RWPE2 (cell line): ENCODE measurements at regions not wholly inside any gene's neighbourhood (a gene's known extent, or its start where the extent isn't known, plus 50 kb on each side); places are given as distances from the start of the nearest gene placed in this dataset.

ENCODE experiments used
- ATAC-seq: fragments of 200-7000 bp; cut with Tn5 transposase; 3 replicates; pipeline ENCODE4 v1.9.1; 2021; ENCODE audit warnings: low read depth
- DNase-seq: peaks from one replicate; pipeline ENCODE4 v3.0.0-alpha.2; 2020; ENCODE audit warnings: low spot score
- H3K27ac ChIP-seq: fragments of 450-650 bp; 2 replicates; pipeline ENCODE4 v1.5.1; 2017; ENCODE audit warnings: mild to moderate bottlenecking; ENCODE audit not compliant: poor library complexity, severe bottlenecking
- H3K27me3 ChIP-seq: fragments of 250-450 bp; sonication (Bioruptor Pico); 2 replicates; pipeline ENCODE4 v1.5.1; 2021; ENCODE audit warnings: mild to moderate bottlenecking, moderate library complexity; ENCODE audit not compliant: insufficient read depth, poor library complexity, severe bottlenecking
- H3K36me3 ChIP-seq: fragments of 250-450 bp; sonication (Bioruptor Pico); 2 replicates; pipeline ENCODE4 v1.5.1; 2020; ENCODE audit warnings: low read depth, mild to moderate bottlenecking, moderate library complexity
- H3K4me1 ChIP-seq: fragments of 250-450 bp; sonication (Bioruptor Pico); 2 replicates; pipeline ENCODE4 v1.5.1; 2021; ENCODE audit warnings: mild to moderate bottlenecking, moderate library complexity; ENCODE audit not compliant: insufficient read depth, poor library complexity, severe bottlenecking
- H3K4me3 ChIP-seq: fragments of 250-450 bp; sonication (Bioruptor Pico); 2 replicates; pipeline ENCODE4 v1.5.1; 2021; ENCODE audit warnings: mild to moderate bottlenecking, moderate library complexity; ENCODE audit not compliant: severe bottlenecking
- H3K9me3 ChIP-seq: fragments of 250-450 bp; sonication (Bioruptor Pico); 2 replicates; pipeline ENCODE4 v1.5.1; 2021; ENCODE audit warnings: mild to moderate bottlenecking, moderate library complexity; ENCODE audit not compliant: severe bottlenecking
- CTCF ChIP-seq: fragments of 450-650 bp; IDR thresholded peaks from one replicate; pipeline ENCODE4 v1.5.1; 2017; ENCODE audit warnings: mild to moderate bottlenecking, moderate library complexity; ENCODE audit not compliant: poor library complexity, severe bottlenecking

- no peak for TF ChIP-seq CTCF
- no peak for DNase-seq
- H3K4me3 ChIP-seq: no peak overlapping the region
- no peaks in the 10 kb centered on the region for H3K36me3 ChIP-seq
- peaks cover 12% of the 10 kb centered on the region for H3K4me1 ChIP-seq
- no peaks in the 10 kb centered on the region for H3K9me3 ChIP-seq
- no peaks in the 10 kb centered on the region for H3K27me3 ChIP-seq
- no peak for ATAC-seq
- H3K27ac ChIP-seq: no peak overlapping the region
These were observed 58.7 kb upstream of the MAML3 start for GRCh38 chr4:140212646-140213045.

- Histone ChIP-seq H3K9me3 (no peaks in the 10 kb centered on the region), H3K27ac (no peak overlapping the region), H3K4me1 (peaks cover 12% of the 10 kb centered on the region), H3K36me3 (no peaks in the 10 kb centered on the region), H3K4me3 (no peak overlapping the region), H3K27me3 (no peaks in the 10 kb centered on the region)
- DNase-seq: no peak
- no peak for ATAC-seq
- TF ChIP-seq CTCF: no peak
These were observed 58.2 kb upstream of the MAML3 start for GRCh38 chr4:140212194-140212593.

DNA sequence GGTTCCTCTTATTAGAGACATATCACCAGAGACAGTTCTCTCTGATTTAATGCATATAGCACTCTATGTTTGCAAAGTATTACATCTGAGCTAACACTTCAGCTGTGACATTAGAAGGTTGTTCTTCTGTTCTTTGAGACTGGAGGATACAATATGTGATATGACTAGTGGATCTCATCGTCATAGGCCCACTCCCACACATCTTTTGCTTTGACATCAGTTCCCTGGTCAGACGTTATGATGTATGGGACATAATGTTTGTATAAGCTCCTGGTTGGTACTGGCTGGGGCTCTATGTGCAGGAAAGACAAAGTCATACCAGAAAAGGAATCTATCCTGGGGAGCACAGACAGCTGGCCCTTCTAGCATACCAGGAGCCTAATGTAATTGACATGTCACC is 57.7 kb upstream of the MAML3 start:
- no peaks in the 10 kb centered on the region for H3K9me3 ChIP-seq
- no peak overlapping the region for H3K27ac ChIP-seq
- ATAC-seq: no peak
- no peaks in the 10 kb centered on the region for H3K27me3 ChIP-seq
- no peak for DNase-seq
- no peaks in the 10 kb centered on the region for H3K36me3 ChIP-seq
- no peak overlapping the region for H3K4me3 ChIP-seq
- H3K4me1 ChIP-seq: peaks cover 12% of the 10 kb centered on the region
- TF ChIP-seq CTCF: no peak

GRCh38 chr4:140211161-140211560 is 57.2 kb upstream of the MAML3 start:
- DNase-seq (no peak), ATAC-seq (no peak)
- Histone ChIP-seq H3K36me3 (no peaks in the 10 kb centered on the region), H3K27me3 (no peaks in the 10 kb centered on the region), H3K4me3 (no peak overlapping the region), H3K9me3 (no peaks in the 10 kb centered on the region), H3K4me1 (peaks cover 12% of the 10 kb centered on the region), H3K27ac (no peak overlapping the region)
- no peak for TF ChIP-seq CTCF

- no peak for TF ChIP-seq CTCF
- peaks cover 11% of the 10 kb centered on the region for H3K4me1 ChIP-seq
- DNase-seq: no peak
- ATAC-seq: no peak
- H3K27ac ChIP-seq: no peak overlapping the region
- H3K4me3 ChIP-seq: no peak overlapping the region
- H3K27me3 ChIP-seq: no peaks in the 10 kb centered on the region
- no peaks in the 10 kb centered on the region for H3K36me3 ChIP-seq
- no peaks in the 10 kb centered on the region for H3K9me3 ChIP-seq
These were observed 54.9 kb upstream of the MAML3 start for GRCh38 chr4:140208921-140209320.
